ENCODE measurements at regions not wholly inside any gene's neighbourhood (a gene's known extent, or its start where the extent isn't known, plus 50 kb on each side); places are given as distances from the start of the nearest gene placed in this dataset.

DNA sequence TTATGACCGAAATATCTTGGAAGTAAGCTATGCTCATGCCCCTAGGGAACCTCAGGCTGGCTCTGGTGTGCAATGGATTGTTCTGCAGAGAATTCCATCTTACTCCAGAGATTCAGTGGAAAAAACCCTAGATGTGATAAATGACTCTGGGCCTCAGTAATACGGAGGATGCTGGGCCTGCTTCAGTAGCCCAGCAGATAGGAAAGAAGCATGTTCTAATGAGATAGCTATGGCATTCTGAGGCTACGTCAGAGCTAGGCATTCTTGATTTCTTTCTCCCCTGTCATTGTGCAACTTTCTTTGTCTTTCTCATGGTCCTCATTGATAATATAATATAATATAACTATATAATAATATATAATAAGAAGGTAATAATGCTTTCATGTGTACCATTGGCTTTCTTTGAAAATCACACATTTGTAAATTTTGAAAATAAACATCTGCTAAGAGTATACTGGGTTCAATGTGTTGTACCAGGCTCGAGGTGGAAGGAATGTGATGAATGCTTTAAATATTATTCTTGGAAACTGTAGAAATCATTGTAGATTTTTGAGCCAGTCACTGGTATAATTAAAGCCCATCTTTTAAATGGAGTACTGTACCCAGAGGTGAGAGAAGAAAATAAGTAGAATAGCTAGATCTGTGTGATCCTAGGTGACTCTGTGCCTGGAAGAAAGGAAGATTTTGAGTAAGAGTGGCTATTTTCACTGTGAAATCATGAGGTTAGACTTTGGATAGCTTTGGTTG lies 152.0 kb downstream of the IL15 start:
- CTCF ChIA-PET: interaction anchor here (1.3 kb wide), 1 partner anchor 10 kb away, joined by 4 read pairs; no protein-coding TSS in a partner anchor
- no peaks in the 10 kb centered on the region for H3K79me2 ChIP-seq (ENCODE audit: control insufficient read depth, insufficient read depth, low read length)
- no peak overlapping the region for H3K4me3 ChIP-seq (replicated peaks in 1 of 3; ENCODE audit: insufficient read depth in 1 of 3, low read depth in 1 of 3, low read length in 3 of 3)
- no peaks in the 10 kb centered on the region for H4K20me1 ChIP-seq (replicated peaks; ENCODE audit: control insufficient read depth, extremely low read depth, insufficient read depth, low read length)
- no peaks in the 10 kb centered on the region for H3K27me3 ChIP-seq (ENCODE audit: control insufficient read depth in 2 of 2, insufficient read depth in 2 of 2, low read length in 2 of 2)
- no peak overlapping the region for H3K27ac ChIP-seq (ENCODE audit: insufficient read depth, low read depth, low read length)
- no peak overlapping the region for H3K9ac ChIP-seq (replicated peaks; ENCODE audit: extremely low read depth, insufficient read depth, low read length)
- FAIRE-seq: no peak
- dilution Hi-C loops (cut with MboI; ENCODE audit: extremely low pct_ligation_motif_present, low sequenced_read_pairs) (no loop called here), intact Hi-C loops (cut with micrococcal nuclease) (no loop called here)
- TF ChIP-seq, protein P1, sequence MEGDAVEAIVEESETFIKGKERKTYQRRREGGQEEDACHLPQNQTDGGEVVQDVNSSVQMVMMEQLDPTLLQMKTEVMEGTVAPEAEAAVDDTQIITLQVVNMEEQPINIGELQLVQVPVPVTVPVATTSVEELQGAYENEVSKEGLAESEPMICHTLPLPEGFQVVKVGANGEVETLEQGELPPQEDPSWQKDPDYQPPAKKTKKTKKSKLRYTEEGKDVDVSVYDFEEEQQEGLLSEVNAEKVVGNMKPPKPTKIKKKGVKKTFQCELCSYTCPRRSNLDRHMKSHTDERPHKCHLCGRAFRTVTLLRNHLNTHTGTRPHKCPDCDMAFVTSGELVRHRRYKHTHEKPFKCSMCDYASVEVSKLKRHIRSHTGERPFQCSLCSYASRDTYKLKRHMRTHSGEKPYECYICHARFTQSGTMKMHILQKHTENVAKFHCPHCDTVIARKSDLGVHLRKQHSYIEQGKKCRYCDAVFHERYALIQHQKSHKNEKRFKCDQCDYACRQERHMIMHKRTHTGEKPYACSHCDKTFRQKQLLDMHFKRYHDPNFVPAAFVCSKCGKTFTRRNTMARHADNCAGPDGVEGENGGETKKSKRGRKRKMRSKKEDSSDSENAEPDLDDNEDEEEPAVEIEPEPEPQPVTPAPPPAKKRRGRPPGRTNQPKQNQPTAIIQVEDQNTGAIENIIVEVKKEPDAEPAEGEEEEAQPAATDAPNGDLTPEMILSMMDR (IDR thresholded peaks at IDR 0.05; ENCODE audit: extremely low read depth in 1 of 2, insufficient read depth in 1 of 2, low read depth in 1 of 2, low read length in 2 of 2): no peak
- TF ChIP-seq POLR2A (IDR thresholded peaks at IDR 0.05; ENCODE audit: low read depth, low read length): no peak
- no peak for TF ChIP-seq GATA2 (IDR thresholded peaks at IDR 0.05; ENCODE audit: insufficient read depth, insufficient read length, low read depth, low read length)
- no peak for TF ChIP-seq POLR2AphosphoS5 (IDR thresholded peaks at IDR 0.05; ENCODE audit: insufficient read depth, low read depth, low read length)
- no peak for TF ChIP-seq EZH2 (IDR thresholded peaks at IDR 0.05; ENCODE audit: borderline replicate concordance, low read depth, low read length, severe bottlenecking)
- TF ChIP-seq, protein P2, sequence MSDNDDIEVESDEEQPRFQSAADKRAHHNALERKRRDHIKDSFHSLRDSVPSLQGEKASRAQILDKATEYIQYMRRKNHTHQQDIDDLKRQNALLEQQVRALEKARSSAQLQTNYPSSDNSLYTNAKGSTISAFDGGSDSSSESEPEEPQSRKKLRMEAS (IDR thresholded peaks at IDR 0.05; ENCODE audit: insufficient read depth, insufficient read length): no peak
- no peak for TF ChIP-seq FOS (IDR thresholded peaks at IDR 0.05; ENCODE audit: borderline replicate concordance, insufficient read depth, low read length)
- TF ChIP-seq JUN (IDR thresholded peaks at IDR 0.05; ENCODE audit: borderline replicate concordance, insufficient read depth, insufficient read length, low read depth): no peak
- TF ChIP-seq MYC (IDR thresholded peaks at IDR 0.05; ENCODE audit: low read depth, low read length): no peak
- no peak overlapping the region for H3K4me2 ChIP-seq (ENCODE audit: insufficient read depth, low read length)
- no peaks in the 10 kb centered on the region for H3K36me3 ChIP-seq (ENCODE audit: control insufficient read depth in 2 of 2, extremely low read depth in 1 of 2, insufficient read depth in 2 of 2, low read length in 2 of 2)
- POLR2A ChIA-PET: no interaction called here
- no peaks in the 10 kb centered on the region for H3K9me3 ChIP-seq (replicated peaks; ENCODE audit: control insufficient read depth, insufficient read depth, low read length)
- no peaks in the 10 kb centered on the region for H3K9me1 ChIP-seq (replicated peaks; ENCODE audit: control insufficient read depth, extremely low read depth, insufficient read depth, low read length)
- H3K4me1 ChIP-seq (ENCODE audit: control insufficient read depth, extremely low read depth, insufficient read depth, low read length): no peaks in the 10 kb centered on the region
- no TSS peak for BruUV-seq (replicated peaks)
- DNase-seq (ENCODE audit: low read depth, low spot score): no peak
- H2AFZ ChIP-seq (ENCODE audit: low read depth, low read length): no peak overlapping the region
